ENCODE measurements at regions not wholly inside any gene's neighbourhood (a gene's known extent, or its start where the extent isn't known, plus 50 kb on each side); places are given as distances from the start of the nearest gene placed in this dataset.

DNA sequence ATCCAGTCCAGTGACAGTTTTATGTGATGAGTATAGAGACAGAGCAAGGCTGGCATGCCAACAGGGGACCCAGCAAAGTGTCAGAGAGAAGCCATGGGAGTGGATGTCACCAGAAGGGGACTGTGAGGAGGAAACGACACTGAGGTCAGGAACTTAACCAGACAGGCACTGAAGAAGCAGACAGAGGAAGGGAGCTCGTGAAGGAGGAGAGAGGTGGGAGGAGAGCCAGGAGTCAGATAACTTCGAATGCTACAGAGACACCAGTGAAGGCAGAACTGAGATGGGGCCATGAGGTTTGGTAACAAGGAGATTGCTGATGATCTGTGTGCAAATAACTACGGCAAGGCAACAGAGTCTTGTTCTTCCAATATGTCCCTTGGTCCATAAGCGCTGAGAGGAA, 211.1 kb upstream of the FOXA2 start:
- no peak for DNase-seq

DNA sequence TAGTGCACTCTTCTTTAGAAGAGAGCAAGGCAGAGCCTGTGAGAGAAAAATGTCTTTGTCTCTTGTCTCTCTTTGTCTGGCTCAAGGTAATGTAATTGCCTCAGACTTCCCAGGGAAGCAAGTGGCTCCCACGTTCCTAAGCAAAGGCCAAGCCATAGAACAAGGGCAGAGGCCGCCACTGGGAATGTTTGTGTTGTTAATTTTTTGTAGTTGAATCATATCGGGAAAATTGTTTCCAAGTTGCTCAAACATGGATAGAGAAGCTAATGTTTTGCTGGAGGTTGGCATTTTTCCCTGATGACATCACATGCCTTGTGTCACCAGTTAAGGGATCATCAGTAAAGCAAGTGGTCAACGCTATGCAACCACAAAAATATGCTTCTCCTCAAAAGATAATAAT, 211.5 kb upstream of the FOXA2 start:
- no peak for DNase-seq

DNA sequence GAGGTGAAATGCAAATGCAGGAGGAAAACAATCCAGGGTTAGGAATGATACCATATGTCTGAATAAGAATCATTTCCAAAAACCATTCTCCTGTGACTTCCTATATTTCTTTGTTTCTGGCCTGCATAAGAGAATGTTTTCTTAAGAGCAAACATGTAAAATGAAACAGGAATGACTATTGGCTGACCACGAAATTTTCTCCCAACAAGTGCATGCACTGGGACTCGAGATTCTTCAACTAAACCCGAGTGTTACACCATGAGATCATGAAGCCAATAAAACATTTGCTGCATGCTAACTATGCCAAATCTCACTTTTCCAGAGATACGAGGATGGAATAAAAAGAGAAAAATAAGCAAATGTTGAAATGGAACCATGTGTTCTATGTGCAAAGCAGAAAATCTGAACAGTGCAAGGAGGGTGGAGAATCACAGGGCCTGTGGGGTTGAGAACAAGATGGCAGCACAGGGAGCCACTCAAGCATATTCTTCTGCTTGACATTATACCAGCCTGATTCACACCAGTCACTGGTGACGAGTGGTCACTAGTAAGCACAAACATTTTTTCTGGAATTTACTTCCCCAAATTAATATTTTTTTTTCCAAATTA, 212.2 kb upstream of the FOXA2 start:
- no peak for DNase-seq

DNA sequence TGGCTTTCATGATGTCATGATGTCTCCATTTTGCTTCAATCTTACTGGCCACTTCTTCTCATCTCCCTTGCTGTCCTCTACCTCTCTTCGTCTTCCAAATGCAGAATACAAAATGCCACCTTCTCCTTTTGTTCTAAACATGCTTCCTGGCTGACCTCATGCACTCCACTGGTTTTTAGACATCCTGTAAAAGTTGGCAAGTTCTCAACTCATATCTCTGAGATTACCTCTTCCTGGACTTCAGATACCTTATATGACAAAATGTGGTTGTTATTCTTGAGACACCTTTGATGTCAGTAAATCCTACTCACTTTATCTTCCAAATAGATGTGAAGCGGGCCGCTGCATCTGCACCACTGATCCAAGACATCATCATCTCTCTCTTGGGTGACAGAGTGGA, 212.7 kb upstream of the FOXA2 start:
- DNase-seq, result no peak

- no peak for DNase-seq
Observed at GRCh38 chr20:22799687-22800086, 215.3 kb upstream of the FOXA2 start.

DNA sequence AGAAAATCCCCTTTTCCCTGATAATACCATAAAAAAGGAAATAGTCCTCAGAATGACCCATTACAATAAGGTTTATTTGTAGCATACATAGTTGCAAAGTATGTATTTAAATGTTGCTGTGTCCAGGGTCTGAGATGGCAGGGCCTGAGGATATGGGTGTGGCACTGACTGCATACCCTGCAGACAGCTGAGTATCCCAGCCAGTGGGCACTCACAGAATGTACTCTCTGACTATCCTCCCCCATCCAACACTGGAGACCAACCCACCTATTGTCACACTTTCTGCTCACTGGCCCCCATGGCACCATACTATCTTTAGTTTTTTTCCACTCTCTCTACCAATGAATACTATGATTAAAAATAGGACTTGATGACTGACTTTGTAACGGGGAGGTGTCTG, 215.8 kb upstream of the FOXA2 start:
- DNase-seq, result no peak

DNA sequence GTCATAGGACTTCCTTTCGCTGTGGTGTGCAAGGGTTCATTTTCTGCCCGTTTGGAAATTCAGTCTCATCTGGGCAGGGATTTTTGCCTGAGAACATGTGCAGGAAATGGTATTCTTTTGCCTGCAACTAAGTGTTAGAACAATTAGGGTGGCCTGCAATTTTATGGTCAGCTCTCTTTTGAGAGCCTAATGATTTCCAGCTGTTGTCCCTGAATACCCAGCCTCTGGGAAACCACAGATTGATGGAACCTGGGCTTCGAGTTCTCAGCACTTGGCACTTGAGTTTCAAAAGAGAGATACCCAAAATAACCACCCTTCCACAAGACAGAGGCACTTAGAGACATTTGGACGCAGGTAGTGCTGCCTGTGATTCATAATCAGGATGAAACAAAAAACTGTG, 217.2 kb upstream of the FOXA2 start:
- no peak for DNase-seq

DNA sequence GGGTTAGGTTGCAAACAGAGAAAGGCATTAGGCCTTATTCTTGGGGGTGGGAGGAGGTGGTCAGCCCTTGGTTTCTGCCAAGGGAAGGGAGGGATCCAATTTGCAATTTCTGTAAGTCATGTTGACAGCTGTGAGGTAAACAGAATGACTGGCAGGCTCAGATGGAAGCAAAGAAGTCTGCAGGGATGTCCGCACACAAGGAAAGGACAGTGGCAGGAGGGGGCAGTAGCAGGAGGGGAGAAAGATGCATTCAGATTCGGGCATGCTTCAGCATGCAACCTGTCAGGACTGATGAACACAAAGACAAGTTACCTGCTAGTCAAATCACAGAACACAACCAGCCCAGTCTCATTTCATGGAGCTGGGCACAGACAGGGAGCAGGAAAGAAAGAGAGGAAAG, 217.9 kb upstream of the FOXA2 start:
- no peak for DNase-seq

DNA sequence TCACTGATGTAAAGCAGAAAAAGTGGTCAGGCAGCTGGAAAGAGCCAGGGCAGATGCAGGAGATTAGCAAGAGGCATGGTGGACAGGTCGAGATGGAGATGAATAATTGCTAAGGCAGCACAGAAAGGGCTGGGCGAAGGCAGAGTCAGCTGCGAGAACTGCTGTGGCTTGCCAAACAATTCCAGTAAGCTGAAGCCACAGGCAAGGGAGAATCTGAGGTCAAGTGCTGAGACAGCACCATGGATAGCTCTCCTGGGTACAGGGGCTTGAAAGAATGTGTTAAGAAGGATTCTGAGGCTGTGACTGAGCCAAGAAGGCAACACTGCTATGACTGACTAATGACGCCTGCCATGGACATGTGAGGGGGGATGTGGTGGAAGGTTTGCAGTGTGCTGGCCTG, 220.8 kb upstream of the FOXA2 start:
- no peak for DNase-seq

DNA sequence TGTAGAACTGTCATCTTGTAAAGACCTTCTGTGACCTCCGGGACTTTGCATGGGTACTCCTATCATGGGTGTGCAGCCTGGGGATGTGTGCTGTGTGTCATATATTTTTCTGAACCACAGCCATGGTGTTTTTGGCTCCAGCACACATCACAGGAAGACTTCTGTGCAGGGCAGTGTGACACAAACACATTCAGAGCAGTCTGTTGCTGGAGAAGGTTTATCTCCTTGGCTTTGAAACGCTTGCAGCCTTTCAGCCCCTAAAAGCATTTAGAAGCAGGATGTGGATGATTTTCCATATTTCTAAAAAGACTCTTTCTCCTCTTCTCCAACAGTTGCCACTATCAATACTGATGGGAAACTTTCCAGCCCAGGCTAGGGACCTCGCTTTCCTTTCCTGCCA, 221.6 kb upstream of the FOXA2 start:
- DNase-seq, result no peak

GRCh38 chr20:22807045-22807444, 222.7 kb upstream of the FOXA2 start:
- no peak for DNase-seq

DNA sequence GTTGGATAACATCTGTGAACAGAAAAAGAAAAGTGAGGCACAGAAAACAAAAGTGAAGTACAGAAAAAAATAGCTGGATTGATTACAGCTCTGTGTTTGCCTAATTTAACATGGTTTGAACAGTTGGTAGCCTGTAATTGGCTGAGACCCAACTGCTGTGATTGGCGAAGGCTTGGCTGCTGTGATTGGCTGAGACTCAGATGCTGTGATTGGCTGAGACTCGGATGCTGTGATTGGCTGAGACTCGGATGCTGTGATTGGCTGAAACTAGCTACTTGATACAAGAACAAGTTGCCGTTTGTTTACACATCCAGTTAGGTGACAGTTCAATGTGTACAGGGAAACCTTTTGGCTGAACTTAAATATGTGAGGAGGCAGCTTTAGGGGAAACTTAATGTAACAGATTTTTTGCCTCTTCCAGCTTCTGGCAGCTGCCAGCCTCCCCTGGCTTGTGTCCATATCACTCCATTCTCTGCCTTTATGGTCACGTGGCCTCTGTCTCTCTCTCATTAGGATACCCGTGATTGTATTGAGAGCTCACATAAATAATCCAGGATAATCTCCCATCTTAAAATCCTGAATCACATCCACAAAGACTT, 223.4 kb upstream of the FOXA2 start:
- no peak for DNase-seq

GRCh38 chr20:22808628-22809027, 224.3 kb upstream of the FOXA2 start:
- DNase-seq, result no peak

DNA sequence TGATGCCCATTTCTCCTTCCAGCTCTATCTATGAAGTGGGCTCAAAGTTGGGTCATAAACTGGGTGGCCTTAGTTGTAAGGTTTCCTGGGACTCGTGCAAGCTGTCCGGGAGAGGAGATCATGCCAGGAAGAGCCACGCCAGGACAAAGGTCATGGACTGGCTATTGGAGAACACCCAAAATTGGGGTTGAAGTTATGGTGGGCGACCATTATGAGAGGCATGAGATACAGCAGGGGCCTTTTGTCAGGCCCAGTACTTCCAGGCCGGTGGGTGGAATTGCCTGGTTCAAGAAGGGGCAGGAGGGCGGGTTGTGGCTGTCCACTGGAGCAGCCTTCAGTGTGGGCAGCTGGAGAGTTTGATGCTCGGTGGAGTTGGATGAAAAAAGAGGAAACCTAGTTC, 225.1 kb upstream of the SSTR4 start:
- DNase-seq, result no peak

DNA sequence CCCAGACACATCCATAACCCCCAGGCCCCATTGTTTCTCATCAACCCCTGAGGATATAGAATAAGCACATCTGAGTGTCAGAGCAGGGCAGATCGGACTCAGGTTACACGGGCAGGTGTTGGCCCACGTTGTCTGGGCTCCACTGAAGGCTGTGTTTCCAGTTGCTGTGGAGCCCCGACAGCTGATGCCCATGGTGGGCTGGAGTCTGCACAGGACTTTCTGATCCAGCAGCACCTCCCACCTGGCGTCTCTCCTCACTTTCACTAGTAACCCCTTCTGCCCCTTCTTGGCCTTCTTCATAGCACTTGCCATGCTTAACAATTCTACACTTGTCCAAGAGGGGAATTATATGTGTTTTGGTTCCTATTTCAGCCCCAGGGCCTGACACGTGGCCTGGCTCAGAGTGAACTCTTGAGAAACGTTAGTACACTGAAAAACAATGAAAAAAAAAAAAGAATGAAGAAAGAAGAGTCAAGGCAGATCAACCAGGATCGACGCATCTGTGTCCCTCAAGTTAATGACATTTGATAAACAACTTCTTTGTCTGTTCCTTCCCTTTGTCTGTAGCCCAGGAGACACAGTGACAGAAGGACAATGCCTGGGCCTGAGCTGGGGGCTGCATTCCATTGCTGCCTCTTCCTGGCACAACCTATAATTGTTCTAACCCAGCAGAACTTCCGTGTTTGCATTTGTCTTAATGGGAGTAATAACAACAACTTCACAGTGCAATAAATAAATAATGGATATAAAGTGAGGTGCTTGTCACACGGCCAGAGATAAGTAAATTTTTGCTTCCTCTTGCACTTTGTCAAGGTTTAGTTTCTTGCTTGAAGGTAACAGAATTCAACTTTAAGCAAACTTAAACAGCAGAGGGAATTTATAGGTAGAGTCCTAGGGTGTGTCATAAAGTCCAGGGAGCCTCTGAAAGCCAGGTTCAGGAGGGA, 224.2 kb upstream of the SSTR4 start:
- no peak for DNase-seq

DNA sequence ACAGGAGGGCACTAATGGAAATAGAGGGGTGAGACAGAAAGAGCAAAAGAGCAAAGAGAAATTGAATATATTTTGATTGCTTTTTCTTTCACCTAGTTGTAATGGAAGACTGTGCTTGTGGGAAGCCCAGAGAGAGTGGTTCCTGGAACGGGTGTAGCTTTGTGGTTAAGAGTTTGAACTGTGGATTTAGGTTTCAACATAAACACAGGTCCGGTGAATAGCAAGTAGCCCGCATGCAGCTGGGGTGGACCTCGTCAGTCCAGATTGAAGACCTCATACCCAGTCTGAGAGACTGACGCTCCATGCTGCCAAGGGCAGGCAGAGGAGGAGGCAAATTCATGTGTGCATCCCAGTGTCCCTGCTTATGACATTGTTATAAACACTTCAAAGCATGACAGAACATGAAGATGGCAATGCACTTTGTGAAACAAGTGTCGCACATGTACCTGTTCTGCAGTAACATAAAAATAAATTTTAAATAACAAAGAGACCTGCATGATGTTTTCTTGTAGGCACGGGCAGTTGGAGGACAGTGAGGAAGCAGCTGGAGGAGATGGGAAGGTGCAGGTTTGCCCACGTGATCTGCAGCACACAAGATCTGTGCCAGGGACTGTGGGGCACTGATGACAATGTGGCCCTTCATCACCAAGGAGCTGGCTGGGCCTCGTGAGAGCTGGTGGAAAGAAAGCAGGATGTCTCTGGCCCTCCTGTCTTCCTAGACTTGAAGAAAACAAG, 220.5 kb upstream of the SSTR4 start:
- DNase-seq, result no peak

DNA sequence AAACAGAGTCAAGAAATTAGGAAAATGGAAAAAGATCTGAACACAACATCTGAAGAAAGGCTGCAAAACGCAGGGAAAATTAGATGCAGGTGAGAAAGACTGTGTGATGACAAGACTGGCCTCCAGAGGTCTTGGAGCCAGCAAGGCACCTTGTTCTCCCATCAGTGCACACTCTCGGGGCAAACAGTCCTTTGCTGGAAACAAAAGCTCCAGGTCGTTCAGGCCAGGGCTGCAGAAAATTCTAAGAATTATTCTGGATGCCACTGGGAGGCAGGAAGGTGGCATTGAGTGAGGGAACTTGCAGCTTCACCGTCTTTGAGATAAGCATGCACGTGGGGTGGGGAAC, 219.9 kb upstream of the SSTR4 start:
- no peak for DNase-seq

- DNase-seq, result no peak
Observed at GRCh38 chr20:22815603-22816315, 219.4 kb upstream of the SSTR4 start.

- DNase-seq, result no peak
Observed at GRCh38 chr20:22818636-22819035, 216.5 kb upstream of the SSTR4 start.

DNA sequence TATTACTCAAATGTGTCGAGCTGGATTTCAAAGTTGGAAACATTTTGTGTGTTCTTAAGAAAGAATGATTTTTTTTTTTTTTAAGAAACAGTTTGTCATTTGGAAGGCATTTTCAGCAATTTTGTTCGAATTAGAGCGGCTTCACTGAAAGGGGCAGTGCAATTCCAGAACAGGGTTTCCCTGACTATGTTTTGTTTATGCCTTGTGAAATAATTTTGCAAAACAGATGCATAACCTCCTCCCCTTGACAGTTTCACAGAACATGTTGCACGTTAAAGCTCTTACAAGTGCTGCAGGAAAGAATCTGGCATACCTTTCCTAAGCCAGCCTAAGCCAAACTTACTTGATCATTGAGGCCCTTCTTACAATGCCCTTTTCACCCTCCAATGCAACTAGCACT, 216.0 kb upstream of the SSTR4 start:
- no peak for DNase-seq

GRCh38 chr20:22819784-22820183, 215.3 kb upstream of the SSTR4 start:
- no peak for DNase-seq

- no peak for DNase-seq
Observed at GRCh38 chr20:22821081-22821727, 213.9 kb upstream of the SSTR4 start.
